Mesodermal cell (in vitro differentiated cells): ENCODE measurements at regions not wholly inside any gene's neighbourhood (a gene's known extent, or its start where the extent isn't known, plus 50 kb on each side); places are given as distances from the start of the nearest gene placed in this dataset.

Source experiments
- H3K27ac ChIP-seq: 2 replicates; pipeline ENCODE4 v1.7.0; 2013; ENCODE audit warnings: mild to moderate bottlenecking, low read depth, low read length, moderate library complexity; ENCODE audit not compliant: severe bottlenecking
- H3K36me3 ChIP-seq: 2 replicates; pipeline ENCODE4 v1.7.1; 2013; ENCODE audit warnings: mild to moderate bottlenecking, low read length, moderate library complexity; ENCODE audit not compliant: control insufficient read depth, insufficient read depth
- H3K4me1 ChIP-seq: one replicate; pipeline ENCODE4 v1.7.1; 2013; ENCODE audit warnings: mild to moderate bottlenecking, low read length; ENCODE audit not compliant: insufficient read depth, control insufficient read depth, poor library complexity, severe bottlenecking
- H3K4me3 ChIP-seq: 2 replicates; pipeline ENCODE4 v1.7.0; 2013; ENCODE audit warnings: low read length, control low read depth, mild to moderate bottlenecking; ENCODE audit not compliant: insufficient read depth, poor library complexity, severe bottlenecking; ENCODE audit errors: extremely low read depth
- H3K9me3 ChIP-seq: 2 replicates; pipeline ENCODE4 v1.7.1; 2013; ENCODE audit warnings: mild to moderate bottlenecking, low read length, moderate library complexity; ENCODE audit not compliant: control insufficient read depth
- WGBS, 2 experiments: methylation state at CpG; one replicate each; pipeline ENCODE4 v1.1.5; 2013; ENCODE audit warnings: missing lambda C conversion rate in 2 of 2; ENCODE audit not compliant: insufficient coverage in 2 of 2; 5-methylcytosine and 5-hydroxymethylcytosine counted together

DNA sequence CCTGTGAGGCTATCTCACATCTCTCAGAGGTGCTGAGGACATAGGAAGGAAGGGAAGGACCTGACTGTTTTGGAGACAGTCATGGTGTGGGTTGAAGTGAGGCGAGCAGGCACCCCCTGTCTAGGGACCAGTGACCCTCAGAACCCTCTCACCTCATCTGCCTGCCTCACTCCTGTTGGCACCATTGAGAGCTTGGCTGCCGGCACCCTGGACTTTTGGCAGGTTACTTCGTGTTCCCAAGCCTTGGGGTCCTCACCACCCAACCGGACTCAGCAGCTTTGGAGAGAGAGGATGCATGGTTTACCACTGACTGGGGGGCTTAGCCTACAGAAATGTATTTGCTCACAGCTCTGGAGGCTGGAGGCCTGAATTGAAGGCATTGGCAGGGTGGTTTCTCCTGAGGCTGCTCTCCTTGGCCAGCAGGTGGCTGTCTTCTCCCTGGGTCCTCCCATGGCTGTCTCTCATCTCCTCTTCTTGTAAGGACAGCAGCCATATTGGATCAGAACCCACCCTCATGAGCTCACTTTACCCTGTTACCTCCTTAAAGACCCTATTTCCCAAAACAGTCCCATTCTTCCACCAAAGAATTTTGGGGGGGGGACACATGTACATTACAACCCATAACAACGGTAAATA is 142.0 kb downstream of the TSN start:
- H3K4me1 ChIP-seq = peaks cover 12% of the 10 kb centered on the region
- H3K27ac ChIP-seq = no peak overlapping the region
- no peaks in the 10 kb centered on the region for H3K9me3 ChIP-seq
- no peaks in the 10 kb centered on the region for H3K36me3 ChIP-seq
- WGBS, 2 experiments = 96 to 97% methylated on average over 4 of the region's 5 CpGs
- no peak overlapping the region for H3K4me3 ChIP-seq

DNA sequence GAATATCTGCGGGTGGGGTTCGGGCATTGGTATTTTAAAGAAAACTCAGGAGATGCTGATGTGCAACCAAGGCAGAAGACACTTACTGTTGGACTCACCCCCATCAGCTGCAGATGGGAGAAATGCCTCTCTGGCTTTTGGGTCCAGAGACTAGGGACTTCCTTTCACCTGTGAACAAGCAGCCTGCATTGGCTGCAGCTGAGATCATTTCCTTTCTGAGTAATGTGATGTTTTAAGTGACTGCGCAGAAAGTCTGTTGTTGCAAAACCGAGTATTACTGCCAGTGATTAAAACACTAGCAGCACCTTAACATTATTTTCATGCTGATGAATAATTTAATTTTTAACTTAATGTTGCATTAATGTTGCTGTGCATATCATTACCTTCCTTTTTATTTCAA is 143.0 kb downstream of the TSN start:
- Histone ChIP-seq H3K4me3 (no peak overlapping the region), H3K4me1 (peaks cover 12% of the 10 kb centered on the region), H3K27ac (no peak overlapping the region), H3K36me3 (no peaks in the 10 kb centered on the region), H3K9me3 (no peaks in the 10 kb centered on the region)
- WGBS, 2 experiments = 80 to 100% methylated on average over 1 to 2 of the region's 4 CpGs

DNA sequence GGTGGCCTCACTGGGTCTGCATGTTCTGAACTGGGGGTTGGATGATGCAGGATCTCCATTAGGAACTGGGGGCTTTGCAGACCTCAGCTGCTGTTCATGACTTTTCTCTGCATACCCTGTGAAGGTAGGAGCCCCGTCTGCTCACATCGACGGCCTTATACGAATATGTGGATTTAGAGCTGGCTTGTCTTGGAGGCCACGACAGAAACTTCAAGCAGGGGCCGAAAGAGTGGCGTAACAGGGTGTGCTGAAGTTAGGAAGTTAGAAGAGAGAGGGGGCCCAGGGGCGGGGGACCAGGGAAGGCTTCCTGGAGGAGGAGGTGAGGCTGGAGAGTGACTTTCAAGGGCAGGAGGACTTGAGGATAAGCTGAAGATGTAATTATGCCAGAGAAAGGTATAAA is 144.9 kb downstream of the TSN start:
- Histone ChIP-seq H3K4me1 (peaks cover 12% of the 10 kb centered on the region), H3K9me3 (no peaks in the 10 kb centered on the region), H3K4me3 (no peak overlapping the region), H3K27ac (no peak overlapping the region), H3K36me3 (no peaks in the 10 kb centered on the region)
- 82 to 92% methylated on average over 7 to 8 of the region's 8 CpGs for WGBS, 2 experiments

DNA sequence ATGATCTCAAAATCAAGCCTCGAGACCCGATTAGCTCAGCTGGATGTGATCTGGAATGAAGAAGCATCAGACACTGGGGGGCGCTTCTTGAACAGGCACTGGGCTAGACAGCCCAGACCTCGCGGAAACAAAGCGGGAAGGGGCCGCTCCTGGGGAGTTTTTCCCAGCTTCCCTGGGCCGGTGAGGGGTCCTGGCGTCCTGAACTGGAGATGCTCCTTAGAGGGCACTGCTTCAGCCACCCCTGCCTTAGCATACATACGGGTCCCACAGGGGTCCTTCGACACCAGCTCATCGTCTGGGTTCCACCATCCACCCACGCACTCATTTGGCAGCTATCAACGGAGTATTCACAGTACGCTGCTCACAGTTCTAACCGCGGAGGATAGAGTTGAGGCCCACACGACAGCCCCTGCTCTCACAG is 146.7 kb downstream of the TSN start:
- Histone ChIP-seq H3K27ac (no peak overlapping the region), H3K4me3 (no peak overlapping the region), H3K9me3 (no peaks in the 10 kb centered on the region), H3K4me1 (peaks cover 12% of the 10 kb centered on the region), H3K36me3 (no peaks in the 10 kb centered on the region)
- 87 to 89% methylated on average over 17 of the region's 18 CpGs for WGBS, 2 experiments

DNA sequence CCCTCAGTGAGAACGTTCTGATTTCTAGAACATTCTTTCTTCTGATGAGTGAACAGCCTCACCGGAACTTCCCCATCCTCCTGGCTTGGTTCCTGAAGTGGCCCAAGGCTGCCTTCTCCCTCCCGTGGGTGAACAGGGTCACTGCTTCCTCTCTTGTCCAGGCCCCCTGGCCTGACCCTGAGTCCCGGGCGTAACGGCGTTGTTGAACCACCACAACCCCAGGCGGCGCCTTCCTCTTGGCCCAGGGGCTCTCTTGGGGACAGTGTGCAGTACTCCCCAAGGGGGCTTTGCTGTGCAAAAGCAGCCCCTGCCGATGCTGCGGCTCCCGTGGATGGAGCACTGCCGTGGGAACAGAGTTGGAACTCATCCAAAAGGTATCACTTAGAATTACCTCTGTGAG is 147.2 kb downstream of the TSN start:
- no peak overlapping the region for H3K4me3 ChIP-seq
- 93 to 97% methylated on average over 12 to 13 of the region's 13 CpGs for WGBS, 2 experiments
- peaks cover 12% of the 10 kb centered on the region for H3K4me1 ChIP-seq
- no peaks in the 10 kb centered on the region for H3K36me3 ChIP-seq
- H3K27ac ChIP-seq = no peak overlapping the region
- no peaks in the 10 kb centered on the region for H3K9me3 ChIP-seq

DNA sequence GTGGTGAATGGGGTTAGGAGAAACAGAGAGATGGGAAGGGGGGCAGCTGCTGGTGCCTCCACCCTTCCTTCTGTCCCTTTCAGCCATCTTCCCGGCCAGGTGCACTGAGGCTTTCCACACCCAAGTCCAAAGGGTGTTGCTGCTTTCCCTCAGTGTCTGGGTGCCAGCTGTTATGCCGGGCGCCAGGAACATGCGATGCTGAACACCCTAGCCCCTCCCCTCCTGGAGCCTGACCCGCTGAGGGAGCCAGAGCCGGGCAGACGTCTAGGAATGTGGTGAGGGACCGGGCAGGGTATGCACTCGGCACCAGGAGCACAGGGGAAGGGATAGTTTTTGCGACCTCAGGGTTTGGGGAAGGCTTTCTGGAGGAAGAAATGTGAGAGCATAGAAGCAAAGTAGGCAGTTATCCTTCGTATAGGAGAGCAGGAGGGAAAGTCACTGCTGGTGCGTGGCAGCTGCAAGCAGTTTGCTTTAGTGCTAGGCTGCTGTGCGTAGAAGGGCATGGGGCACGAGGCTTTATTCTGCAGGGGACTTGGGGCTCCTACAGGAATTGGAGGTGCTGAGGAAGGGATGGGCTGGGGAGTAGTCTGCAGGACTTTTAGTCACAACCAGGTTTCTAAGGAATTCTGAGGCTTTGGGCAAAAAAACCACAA is 147.7 kb downstream of the TSN start:
- Histone ChIP-seq H3K4me3 (no peak overlapping the region), H3K4me1 (peaks cover 10% of the 10 kb centered on the region), H3K9me3 (no peaks in the 10 kb centered on the region), H3K36me3 (no peaks in the 10 kb centered on the region), H3K27ac (no peak overlapping the region)
- 86 to 92% methylated on average over 9 to 11 of the region's 14 CpGs for WGBS, 2 experiments

GRCh38 chr2:121904656-121905055 is 149.2 kb downstream of the TSN start:
- no peaks in the 10 kb centered on the region for H3K4me1 ChIP-seq
- no peak overlapping the region for H3K4me3 ChIP-seq
- no peaks in the 10 kb centered on the region for H3K36me3 ChIP-seq
- no peak overlapping the region for H3K27ac ChIP-seq
- no CpG with 5 or more reads among the region's 2 CpGs for WGBS, 2 experiments
- H3K9me3 ChIP-seq = no peaks in the 10 kb centered on the region

- Histone ChIP-seq H3K36me3 (no peaks in the 10 kb centered on the region), H3K9me3 (no peaks in the 10 kb centered on the region), H3K4me3 (no peak overlapping the region), H3K27ac (no peak overlapping the region), H3K4me1 (no peaks in the 10 kb centered on the region)
- 92 to 98% methylated on average over 7 of the region's 7 CpGs for WGBS, 2 experiments
These were observed 149.8 kb downstream of the TSN start for GRCh38 chr2:121905201-121905600.

GRCh38 chr2:121906170-121906569 is 150.7 kb downstream of the TSN start:
- no peaks in the 10 kb centered on the region for H3K36me3 ChIP-seq
- WGBS, 2 experiments = no CpG with 5 or more reads among the region's 11 CpGs
- no peaks in the 10 kb centered on the region for H3K9me3 ChIP-seq
- no peak overlapping the region for H3K4me3 ChIP-seq
- H3K4me1 ChIP-seq = no peaks in the 10 kb centered on the region
- H3K27ac ChIP-seq = no peak overlapping the region

GRCh38 chr2:121907928-121908327 is 152.5 kb downstream of the TSN start:
- Histone ChIP-seq H3K4me3 (no peak overlapping the region), H3K27ac (no peak overlapping the region), H3K9me3 (no peaks in the 10 kb centered on the region), H3K4me1 (no peaks in the 10 kb centered on the region), H3K36me3 (no peaks in the 10 kb centered on the region)
- 59 to 61% methylated on average over 9 of the region's 10 CpGs for WGBS, 2 experiments

DNA sequence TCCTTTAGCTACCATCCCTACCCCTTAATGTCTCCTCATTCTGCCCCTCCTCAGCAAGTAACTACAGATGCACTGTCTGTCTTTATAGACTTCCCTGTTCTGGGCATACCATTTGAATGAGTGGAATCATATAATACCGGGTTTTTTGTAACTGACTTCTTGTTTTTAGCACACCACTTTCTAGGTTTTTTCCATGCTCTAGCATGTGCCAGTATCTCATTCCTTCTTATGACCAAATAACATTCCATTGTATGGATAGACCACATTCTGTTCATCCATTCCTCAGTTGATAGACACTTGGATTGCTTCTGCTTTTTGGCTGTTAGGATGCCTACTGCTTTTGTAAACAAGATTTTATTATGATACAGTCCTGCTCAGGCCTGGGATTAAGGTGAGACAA is 154.7 kb downstream of the TSN start:
- H3K4me3 ChIP-seq = no peak overlapping the region
- no peaks in the 10 kb centered on the region for H3K9me3 ChIP-seq
- no peak overlapping the region for H3K27ac ChIP-seq
- H3K36me3 ChIP-seq = no peaks in the 10 kb centered on the region
- WGBS, 2 experiments = 90 to 100% methylated on average over 1 of the region's 1 CpG
- H3K4me1 ChIP-seq = no peaks in the 10 kb centered on the region
